ENCODE measurements at regions not wholly inside any gene's neighbourhood (a gene's known extent, or its start where the extent isn't known, plus 50 kb on each side); places are given as distances from the start of the nearest gene placed in this dataset.
A peak's percentile ranks its signal among the peaks of the same experiment; 100 is the strongest.

- ATAC-seq (ENCODE audit: low read depth in 2 of 2) = no peak
- no peaks in the 10 kb centered on the region for H3K4me1 Mint-ChIP-seq
- peaks cover 0 to under 1% (median 0%) of the 10 kb centered on the region in 7 donors for H3K9me3 Mint-ChIP-seq
Observed at GRCh38 chr2:71791061-71791450, 337.7 kb downstream of the DYSF start.

GRCh38 chr2:71790226-71791060, 337.1 kb downstream of the DYSF start:
- Mint-ChIP-seq H3K4me1 (no peaks in the 10 kb centered on the region), H3K9me3 (peaks cover 0 to 3% (median 0%) of the 10 kb centered on the region in 7 donors), H3K36me3 (no peaks in the 10 kb centered on the region), H3K27me3 (peaks cover 0 to 9% (median 0%) of the 10 kb centered on the region in 3 donors), H3K4me3 (no peak overlapping the region), H3K27ac (no peak overlapping the region)
- DNase-seq (no peak), ATAC-seq (ENCODE audit: low read depth in 2 of 2) (no peak)

More at GRCh38 chr2:71791061-71791450, 337.7 kb downstream of the DYSF start:
- Mint-ChIP-seq H3K36me3 (no peaks in the 10 kb centered on the region), H3K27me3 (peaks cover 0 to 7% (median 0%) of the 10 kb centered on the region in 3 donors), H3K27ac (no peak overlapping the region), H3K4me3 (no peak overlapping the region)
- DNase-seq = no peak

- peaks cover 0 to 9% (median 0%) of the 10 kb centered on the region in 3 donors for H3K27me3 Mint-ChIP-seq
- ATAC-seq (ENCODE audit: low read depth in 2 of 2) (no peak), DNase-seq (no peak)
- no peak overlapping the region for H3K27ac Mint-ChIP-seq
- no peaks in the 10 kb centered on the region for H3K4me1 Mint-ChIP-seq
- no peaks in the 10 kb centered on the region for H3K36me3 Mint-ChIP-seq
- H3K9me3 Mint-ChIP-seq = peaks cover 0 to 3% (median 0%) of the 10 kb centered on the region in 7 donors
- H3K4me3 Mint-ChIP-seq = no peak overlapping the region
Observed at GRCh38 chr2:71789556-71790204, 336.3 kb downstream of the DYSF start.

- peak overlapping the region in 1 of 6 donors; percentile 12 for H3K27ac Mint-ChIP-seq
- H3K27me3 Mint-ChIP-seq = peaks cover 0 to 9% (median 0%) of the 10 kb centered on the region in 3 donors
Observed at GRCh38 chr2:71788601-71789240, 335.4 kb downstream of the DYSF start.

GRCh38 chr2:71788186-71788525, 334.8 kb downstream of the DYSF start:
- Mint-ChIP-seq H3K27ac (no peak overlapping the region), H3K36me3 (no peaks in the 10 kb centered on the region)
- no peak for ATAC-seq (ENCODE audit: low read depth in 2 of 2)

More at GRCh38 chr2:71788601-71789240, 335.4 kb downstream of the DYSF start:
- Mint-ChIP-seq H3K4me3 (no peak overlapping the region), H3K4me1 (no peaks in the 10 kb centered on the region), H3K9me3 (peaks cover 0 to 3% (median 0%) of the 10 kb centered on the region in 7 donors), H3K36me3 (no peaks in the 10 kb centered on the region)
- DNase-seq = no peak
- ATAC-seq (ENCODE audit: low read depth in 2 of 2) = no peak

GRCh38 chr2:71787476-71788185, 334.3 kb downstream of the DYSF start:
- no peak overlapping the region for H3K27ac Mint-ChIP-seq
- no peak overlapping the region for H3K4me3 Mint-ChIP-seq
- H3K4me1 Mint-ChIP-seq = no peaks in the 10 kb centered on the region
- H3K27me3 Mint-ChIP-seq = peaks cover 0 to 9% (median 6%) of the 10 kb centered on the region in 3 donors
- no peak for ATAC-seq (ENCODE audit: low read depth in 2 of 2)
- peaks cover 0 to 5% (median 0%) of the 10 kb centered on the region in 7 donors for H3K9me3 Mint-ChIP-seq
- DNase-seq = no peak
- no peaks in the 10 kb centered on the region for H3K36me3 Mint-ChIP-seq

More at GRCh38 chr2:71788186-71788525, 334.8 kb downstream of the DYSF start:
- no peak for DNase-seq
- no peak overlapping the region for H3K4me3 Mint-ChIP-seq
- H3K27me3 Mint-ChIP-seq = peaks cover 0 to 9% (median 5%) of the 10 kb centered on the region in 3 donors
- no peaks in the 10 kb centered on the region for H3K4me1 Mint-ChIP-seq
- peaks cover 0 to 5% (median 0%) of the 10 kb centered on the region in 7 donors for H3K9me3 Mint-ChIP-seq

- Mint-ChIP-seq H3K9me3 (peaks cover 0 to 5% (median 0%) of the 10 kb centered on the region in 7 donors), H3K36me3 (no peaks in the 10 kb centered on the region), H3K4me3 (no peak overlapping the region), H3K27ac (no peak overlapping the region), H3K27me3 (peaks cover 0 to 9% (median 6%) of the 10 kb centered on the region in 3 donors), H3K4me1 (no peaks in the 10 kb centered on the region)
- no peak for ATAC-seq (ENCODE audit: low read depth in 2 of 2)
- DNase-seq = no peak
Observed at GRCh38 chr2:71787108-71787415, 333.7 kb downstream of the DYSF start.

GRCh38 chr2:71786291-71787107, 333.1 kb downstream of the DYSF start:
- H3K4me1 Mint-ChIP-seq = no peaks in the 10 kb centered on the region
- no peak for ATAC-seq (ENCODE audit: low read depth in 2 of 2)
- no peak overlapping the region for H3K27ac Mint-ChIP-seq
- no peak overlapping the region for H3K4me3 Mint-ChIP-seq
- peaks cover 0 to 5% (median 0%) of the 10 kb centered on the region in 7 donors for H3K9me3 Mint-ChIP-seq
- H3K27me3 Mint-ChIP-seq = peaks cover 4 to 10% (median 6%) of the 10 kb centered on the region in 3 donors
- no peaks in the 10 kb centered on the region for H3K36me3 Mint-ChIP-seq
- no peak for DNase-seq

GRCh38 chr2:71785516-71785981, 332.2 kb downstream of the DYSF start:
- no peaks in the 10 kb centered on the region for H3K36me3 Mint-ChIP-seq
- ATAC-seq (ENCODE audit: low read depth in 2 of 2) = no peak
- H3K9me3 Mint-ChIP-seq = peaks cover 0 to 5% (median 0%) of the 10 kb centered on the region in 7 donors
- H3K4me1 Mint-ChIP-seq = no peaks in the 10 kb centered on the region
- H3K27me3 Mint-ChIP-seq = peaks cover 13 to 17% (median 14%) of the 10 kb centered on the region in 3 donors
- H3K4me3 Mint-ChIP-seq = no peak overlapping the region
- DNase-seq = no peak
- H3K27ac Mint-ChIP-seq = no peak overlapping the region

GRCh38 chr2:71784734-71785511, 331.6 kb downstream of the DYSF start:
- DNase-seq (no peak), ATAC-seq (ENCODE audit: low read depth in 2 of 2) (no peak)
- Mint-ChIP-seq H3K4me3 (no peak overlapping the region), H3K36me3 (no peaks in the 10 kb centered on the region), H3K4me1 (no peaks in the 10 kb centered on the region), H3K9me3 (peaks cover 0 to 5% (median 0%) of the 10 kb centered on the region in 7 donors), H3K27ac (no peak overlapping the region), H3K27me3 (peaks cover 14 to 19% (median 15%) of the 10 kb centered on the region in 3 donors)

- peaks cover 0 to 5% (median 0%) of the 10 kb centered on the region in 7 donors for H3K9me3 Mint-ChIP-seq
- DNase-seq (no peak), ATAC-seq (ENCODE audit: low read depth in 2 of 2) (no peak)
- H3K27ac Mint-ChIP-seq = no peak overlapping the region
- no peaks in the 10 kb centered on the region for H3K36me3 Mint-ChIP-seq
- H3K4me1 Mint-ChIP-seq = no peaks in the 10 kb centered on the region
- H3K27me3 Mint-ChIP-seq = peaks cover 14 to 23% (median 15%) of the 10 kb centered on the region in 3 donors
- no peak overlapping the region for H3K4me3 Mint-ChIP-seq
Observed at GRCh38 chr2:71783815-71784214, 330.5 kb downstream of the DYSF start.

- H3K27me3 Mint-ChIP-seq = peaks cover 14 to 23% (median 15%) of the 10 kb centered on the region in 3 donors
- no peak overlapping the region for H3K4me3 Mint-ChIP-seq
- no peak overlapping the region for H3K27ac Mint-ChIP-seq
- H3K4me1 Mint-ChIP-seq = no peaks in the 10 kb centered on the region
- DNase-seq (no peak), ATAC-seq (ENCODE audit: low read depth in 2 of 2) (no peak)
- peaks cover 0 to 5% (median 0%) of the 10 kb centered on the region in 7 donors for H3K9me3 Mint-ChIP-seq
- no peaks in the 10 kb centered on the region for H3K36me3 Mint-ChIP-seq
Observed at GRCh38 chr2:71783215-71783614, 329.9 kb downstream of the DYSF start.

All from naive B cell (primary cell).